HG03095 (cell line): ENCODE measurements at regions not wholly inside any gene's neighbourhood (a gene's known extent, or its start where the extent isn't known, plus 50 kb on each side); places are given as distances from the start of the nearest gene placed in this dataset.
"Not testable (repeated sequence)": the region's sequence is repeated elsewhere in the genome, so short reads cannot be mapped to it uniquely, and the experiment has no call there.

Experiments
- ATAC-seq: cut with Tn5 transposase; IDR thresholded peaks from one replicate; pipeline ENCODE4 v1.9.1; 2021; ENCODE audit warnings: moderate library complexity; ENCODE audit not compliant: unreplicated experiment

GRCh38 chr6:114862064-114862463 is 519.2 kb upstream of the HS3ST5 start:
- ATAC-seq: no peak

- ATAC-seq: no peak
These were observed 501.5 kb upstream of the HS3ST5 start for GRCh38 chr6:114844359-114844758.

- no peak for ATAC-seq
These were observed 496.2 kb upstream of the HS3ST5 start for GRCh38 chr6:114839019-114839418.

GRCh38 chr6:114833211-114833610 is 490.4 kb upstream of the HS3ST5 start:
- no peak for ATAC-seq

- ATAC-seq: no peak
These were observed 487.7 kb upstream of the HS3ST5 start for GRCh38 chr6:114830515-114830914.

GRCh38 chr6:114827135-114827534 is 484.3 kb upstream of the HS3ST5 start:
- ATAC-seq: no peak

GRCh38 chr6:114824409-114824808 is 481.6 kb upstream of the HS3ST5 start:
- ATAC-seq: no peak

- ATAC-seq: no peak
These were observed 473.9 kb upstream of the HS3ST5 start for GRCh38 chr6:114816678-114817077.

- no peak for ATAC-seq
These were observed 467.6 kb upstream of the HS3ST5 start for GRCh38 chr6:114810468-114810867.

GRCh38 chr6:114805426-114805825 is 462.6 kb upstream of the HS3ST5 start:
- ATAC-seq: not testable (repeated sequence)

GRCh38 chr6:114796576-114796975 is 453.8 kb upstream of the HS3ST5 start:
- ATAC-seq: no peak

GRCh38 chr6:114793428-114793827 is 450.6 kb upstream of the HS3ST5 start:
- ATAC-seq: no peak

GRCh38 chr6:114785235-114786127 is 442.7 kb upstream of the HS3ST5 start:
- ATAC-seq: no peak

- ATAC-seq: no peak
These were observed 441.0 kb upstream of the HS3ST5 start for GRCh38 chr6:114783783-114784182.

GRCh38 chr6:114783083-114783482 is 440.3 kb upstream of the HS3ST5 start:
- no peak for ATAC-seq

GRCh38 chr6:114764866-114765265 is 422.0 kb upstream of the HS3ST5 start:
- no peak for ATAC-seq

- ATAC-seq: no peak
These were observed 419.3 kb upstream of the HS3ST5 start for GRCh38 chr6:114762145-114762544.

GRCh38 chr6:114747995-114748625 is 405.3 kb upstream of the HS3ST5 start:
- no peak for ATAC-seq

GRCh38 chr6:114740547-114740946 is 397.7 kb upstream of the HS3ST5 start:
- ATAC-seq: no peak

GRCh38 chr6:114739656-114740055 is 396.8 kb upstream of the HS3ST5 start:
- no peak for ATAC-seq

GRCh38 chr6:114735025-114735735 is 392.4 kb upstream of the HS3ST5 start:
- no peak for ATAC-seq

- ATAC-seq: no peak
These were observed 390.8 kb upstream of the HS3ST5 start for GRCh38 chr6:114733596-114733995.
